ENCODE measurements at regions not wholly inside any gene's neighbourhood (a gene's known extent, or its start where the extent isn't known, plus 50 kb on each side); places are given as distances from the start of the nearest gene placed in this dataset.

GRCh38 chr1:221515496-221515895 lies 226.4 kb downstream of the DUSP10 start:
- TF ChIP-seq EZH2 (IDR thresholded peaks at IDR 0.05; ENCODE audit: insufficient read depth, poor library complexity, severe bottlenecking), result no peak
- TF ChIP-seq EZH2phosphoT487 (IDR thresholded peaks at IDR 0.05; ENCODE audit: insufficient read depth, low read depth), result no peak
